ENCODE measurements at regions not wholly inside any gene's neighbourhood (a gene's known extent, or its start where the extent isn't known, plus 50 kb on each side); places are given as distances from the start of the nearest gene placed in this dataset.

DNA sequence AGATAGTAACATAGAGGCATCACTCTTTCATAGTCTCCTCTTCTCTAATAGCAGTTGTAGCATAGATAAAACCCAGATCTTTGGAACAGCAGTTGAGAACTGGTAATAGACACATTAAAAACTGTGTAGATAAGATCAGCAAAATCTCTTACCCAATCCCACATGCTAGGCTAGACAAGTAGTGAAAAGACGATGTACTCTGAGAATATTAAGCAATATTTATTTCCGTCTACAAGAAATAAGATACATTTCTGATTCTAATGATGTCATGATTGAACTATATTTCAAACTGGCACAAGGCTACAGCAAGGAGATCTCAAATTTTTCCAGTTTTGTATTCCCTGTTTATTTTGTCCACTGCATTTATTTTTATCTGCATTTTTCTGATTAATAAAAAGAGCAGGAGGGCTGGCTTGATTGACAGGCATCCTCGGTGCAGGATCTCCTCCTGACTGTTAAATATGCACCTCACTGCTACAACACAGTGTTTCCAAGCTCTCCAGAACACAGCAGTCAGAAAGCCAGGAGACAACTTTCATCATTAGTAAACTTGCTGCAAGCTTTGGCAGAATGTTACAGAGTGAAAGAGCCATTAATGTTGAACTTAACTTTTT is 73.3 kb upstream of the ATIC start:
- no peak for TF ChIP-seq CTCF (IDR thresholded peaks at IDR 0.05)
- no peak for TF ChIP-seq POLR2A (IDR thresholded peaks at IDR 0.05)
